GM18867 (cell line): ENCODE measurements at regions not wholly inside any gene's neighbourhood (a gene's known extent, or its start where the extent isn't known, plus 50 kb on each side); places are given as distances from the start of the nearest gene placed in this dataset.

Source experiments
- ATAC-seq: cut with Tn5 transposase; IDR thresholded peaks from one replicate; pipeline ENCODE4 v1.9.1; 2021; ENCODE audit warnings: mild to moderate bottlenecking, moderate library complexity; ENCODE audit not compliant: unreplicated experiment

DNA sequence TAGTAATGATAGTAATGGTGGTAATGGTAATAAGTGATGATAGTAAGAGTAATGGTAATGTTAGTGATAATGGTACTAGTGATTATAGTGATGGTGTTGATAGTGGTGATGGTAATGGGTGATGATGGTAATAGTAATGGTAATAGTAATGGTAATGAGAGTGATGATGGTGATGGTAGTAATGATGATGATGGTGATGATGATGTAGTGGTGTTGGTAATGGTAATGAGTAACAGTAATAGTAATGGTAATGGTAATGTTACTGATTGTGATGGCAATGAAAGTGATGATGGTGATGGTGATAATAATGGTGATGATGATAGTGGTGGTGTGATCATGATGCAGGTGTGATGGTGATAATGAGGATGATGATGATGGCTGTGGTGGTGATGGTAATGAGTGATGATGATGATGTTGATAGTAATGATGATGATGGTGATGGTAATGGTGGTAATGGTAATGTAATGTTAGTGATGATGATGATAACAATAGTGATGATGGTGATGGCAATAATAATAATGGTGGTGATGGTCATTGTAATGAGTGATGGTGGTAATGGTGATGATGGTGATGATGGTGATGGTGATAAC is 235.0 kb downstream of the MATN1 start:
- no peak for ATAC-seq

DNA sequence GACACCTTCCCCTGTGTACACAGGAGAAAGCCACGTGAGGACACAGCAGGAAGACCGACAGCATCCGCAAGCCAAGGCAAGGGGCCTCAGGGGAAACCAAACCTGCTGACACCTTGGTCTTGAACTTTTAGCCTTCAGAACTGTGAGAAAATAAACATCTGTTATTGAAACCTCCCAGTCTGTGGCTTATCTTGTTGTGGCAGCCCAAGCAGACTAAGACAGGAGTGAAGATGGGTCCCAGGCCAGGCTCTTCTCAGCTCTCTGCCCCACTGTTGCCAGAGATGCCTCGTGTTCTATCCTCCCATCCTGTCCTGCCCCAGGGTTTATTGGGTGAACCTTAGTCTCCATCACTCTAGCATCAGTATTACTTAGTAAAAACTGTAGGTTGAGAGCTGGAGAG is 236.3 kb downstream of the MATN1 start:
- no peak for ATAC-seq

DNA sequence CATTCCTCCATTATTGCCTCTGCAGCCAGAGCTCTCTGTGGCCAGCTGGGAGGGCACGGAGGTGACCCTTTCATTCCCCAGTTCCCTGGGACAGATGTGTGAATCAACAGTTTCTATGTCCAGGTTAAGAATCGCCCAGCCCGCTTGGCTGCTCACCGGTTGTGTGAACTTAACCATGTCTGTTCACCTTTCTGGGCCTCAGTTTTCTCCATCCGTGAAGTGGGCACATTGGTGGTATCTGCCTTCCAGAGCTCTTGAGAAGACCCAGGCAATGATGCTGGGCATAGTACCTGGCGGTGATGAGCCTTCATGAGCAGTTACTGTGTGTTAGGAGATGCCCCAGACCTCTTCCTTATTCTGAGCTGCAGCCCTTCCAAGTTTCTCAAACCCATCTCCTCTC is 238.3 kb downstream of the MATN1 start:
- ATAC-seq, result no peak

DNA sequence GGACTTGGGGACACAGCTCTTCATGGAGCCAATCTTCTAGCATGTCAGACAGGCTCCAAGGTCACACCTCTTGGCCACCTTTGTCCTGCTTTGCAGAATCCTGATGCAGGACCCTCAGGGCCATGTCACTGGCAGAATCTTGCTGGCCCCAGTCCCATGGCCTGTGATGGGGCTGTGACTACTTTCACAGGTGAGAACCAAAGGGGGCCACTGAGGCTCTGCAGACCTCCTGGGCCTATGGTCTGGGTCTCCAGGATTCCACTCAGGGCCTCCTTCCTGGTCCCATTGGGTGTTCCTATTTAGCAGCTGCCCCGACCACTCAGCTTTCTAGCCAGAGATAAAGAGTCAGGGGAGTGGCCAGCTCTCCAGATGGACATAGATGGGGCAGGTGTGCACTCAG is 238.7 kb downstream of the MATN1 start:
- no peak for ATAC-seq

DNA sequence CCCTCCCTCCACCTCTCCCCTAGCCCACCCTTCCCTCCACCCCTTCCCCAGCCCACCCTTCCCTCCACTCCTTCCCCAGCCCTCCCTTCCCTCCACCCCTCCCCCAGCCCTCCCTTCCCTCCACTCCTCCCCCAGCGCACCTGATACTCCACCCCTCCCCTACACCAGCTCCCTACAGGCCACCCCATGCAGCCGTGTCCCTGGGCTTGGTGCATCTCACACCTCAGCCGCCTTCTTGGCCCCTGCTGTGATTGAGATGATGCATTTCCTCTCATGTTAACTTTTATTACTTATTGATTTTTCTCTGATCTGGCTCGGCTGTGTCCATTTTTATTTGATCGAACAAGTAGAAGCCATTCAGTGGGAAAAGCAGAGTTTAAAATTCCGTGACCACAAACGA is 243.8 kb downstream of the MATN1 start:
- no peak for ATAC-seq

DNA sequence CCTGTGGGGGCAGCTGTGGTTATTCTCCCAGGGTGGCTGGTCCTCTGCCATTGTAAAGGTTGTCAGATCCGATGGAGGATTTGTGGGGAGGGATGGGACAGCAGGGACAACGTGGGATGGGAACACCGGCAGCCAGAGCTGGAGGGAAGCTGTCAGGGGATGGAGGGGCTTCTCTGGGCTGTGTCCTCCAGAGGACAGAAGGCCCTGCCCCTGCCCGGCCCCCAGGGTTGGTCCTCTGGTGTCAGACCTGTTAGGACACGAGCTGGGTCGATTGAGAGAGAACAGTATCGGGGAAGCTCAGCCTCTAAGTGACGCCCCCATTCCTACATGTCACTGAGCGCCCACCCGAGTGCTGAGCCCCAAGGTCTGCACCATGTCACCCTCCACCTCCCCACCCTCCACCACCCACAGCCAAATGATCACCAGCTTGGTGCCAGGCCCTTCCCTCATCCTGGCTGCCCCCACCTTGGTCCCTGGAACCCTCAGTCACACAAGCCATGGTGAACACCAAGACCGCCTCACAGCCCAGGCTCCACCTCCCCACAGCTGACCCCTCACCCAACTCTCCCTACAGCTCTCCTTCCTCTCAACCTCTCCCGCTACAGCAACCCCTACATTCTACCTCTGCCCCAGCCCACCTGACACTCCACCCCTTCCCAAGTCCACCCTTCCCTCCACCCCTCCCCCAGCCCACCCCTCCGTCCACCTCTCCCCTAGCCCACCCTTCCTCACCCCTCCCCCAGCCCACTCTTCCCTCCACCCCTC is 244.4 kb downstream of the MATN1 start:
- no peak for ATAC-seq

DNA sequence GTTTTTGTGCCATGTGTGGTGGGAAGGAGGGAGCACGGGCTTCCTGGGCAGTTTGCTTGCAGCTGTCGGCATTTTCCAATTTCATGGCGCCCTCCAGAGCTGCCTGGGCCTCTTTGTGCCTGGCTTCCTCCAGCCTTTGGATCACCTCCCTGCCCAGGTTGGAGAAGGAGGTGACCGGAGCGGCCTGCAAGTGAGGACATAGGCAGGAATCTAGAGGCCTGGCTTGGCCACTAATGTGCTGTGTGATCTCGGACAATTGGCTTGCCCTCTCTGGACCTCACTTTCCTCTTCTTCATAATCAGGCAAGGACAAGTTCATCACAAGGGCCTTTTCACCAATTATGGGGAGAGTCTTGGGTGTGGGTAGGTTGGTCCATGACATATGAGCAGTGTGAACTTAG is 245.1 kb downstream of the MATN1 start:
- no peak for ATAC-seq

DNA sequence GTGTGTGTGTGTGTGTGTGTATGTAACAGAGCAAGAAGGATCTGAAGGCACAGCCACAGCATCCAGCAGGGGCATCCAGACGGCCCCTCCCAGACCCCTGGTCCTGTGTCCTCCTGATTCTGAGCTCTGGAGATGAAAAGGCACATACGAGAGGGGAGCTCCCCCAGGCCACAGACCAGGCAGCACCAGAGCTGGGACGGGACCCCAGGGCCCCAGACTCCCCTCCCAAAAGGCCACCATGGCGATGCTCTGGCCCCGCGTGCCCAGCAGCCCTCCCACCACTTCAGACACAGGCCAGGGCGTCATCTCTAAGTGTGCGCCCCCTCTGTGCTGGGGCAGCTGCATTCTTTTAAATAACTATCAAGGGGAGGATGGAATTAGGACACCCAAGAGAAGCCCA is 245.8 kb downstream of the MATN1 start:
- no peak for ATAC-seq

DNA sequence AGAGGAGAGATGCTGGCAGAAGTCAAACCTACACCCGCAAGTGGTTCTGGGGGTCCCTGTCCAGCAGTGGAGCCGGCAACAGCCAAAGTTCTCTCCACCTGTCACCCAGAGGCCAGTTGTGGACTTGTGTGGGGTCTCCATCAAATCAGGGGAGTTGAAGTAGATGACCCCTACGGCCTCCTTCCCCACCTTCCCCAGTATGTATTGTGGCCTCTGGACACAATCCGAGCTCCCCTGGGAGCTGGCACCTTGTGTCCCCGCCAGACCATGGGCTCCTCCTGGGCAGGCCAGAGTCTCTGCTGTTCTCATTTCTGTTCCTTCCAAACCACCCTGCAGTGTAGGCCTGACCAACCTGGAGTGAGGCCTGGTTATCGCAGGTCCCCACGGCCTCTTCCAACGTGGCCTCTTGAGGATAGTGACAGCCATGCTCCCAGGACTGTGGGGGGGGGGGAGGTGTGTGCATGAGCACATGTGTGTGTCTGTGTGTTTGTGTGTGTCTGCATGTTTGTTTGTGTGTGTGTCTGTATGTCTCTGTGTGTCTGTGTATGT is 246.4 kb downstream of the MATN1 start:
- ATAC-seq, result no peak

DNA sequence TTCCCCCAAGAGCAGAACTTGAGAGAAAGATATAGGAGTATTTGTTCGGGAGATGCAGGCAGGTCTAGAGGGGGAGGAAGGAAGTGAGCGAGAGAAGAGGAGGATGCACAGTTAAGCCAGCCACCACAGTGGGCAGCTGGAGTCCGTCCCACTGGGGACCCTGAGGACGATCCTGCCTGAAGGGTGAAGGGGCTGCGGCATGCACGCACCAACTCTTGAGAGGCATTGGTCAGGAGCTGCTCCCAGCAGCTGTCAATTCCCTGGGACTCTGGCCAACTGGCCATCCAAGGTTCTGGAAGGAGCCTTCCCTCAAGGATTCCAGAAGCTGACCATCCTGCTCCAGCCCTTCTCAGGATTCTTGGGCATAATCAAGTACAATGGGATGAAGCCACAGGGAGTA is 246.9 kb downstream of the MATN1 start:
- ATAC-seq, result no peak

DNA sequence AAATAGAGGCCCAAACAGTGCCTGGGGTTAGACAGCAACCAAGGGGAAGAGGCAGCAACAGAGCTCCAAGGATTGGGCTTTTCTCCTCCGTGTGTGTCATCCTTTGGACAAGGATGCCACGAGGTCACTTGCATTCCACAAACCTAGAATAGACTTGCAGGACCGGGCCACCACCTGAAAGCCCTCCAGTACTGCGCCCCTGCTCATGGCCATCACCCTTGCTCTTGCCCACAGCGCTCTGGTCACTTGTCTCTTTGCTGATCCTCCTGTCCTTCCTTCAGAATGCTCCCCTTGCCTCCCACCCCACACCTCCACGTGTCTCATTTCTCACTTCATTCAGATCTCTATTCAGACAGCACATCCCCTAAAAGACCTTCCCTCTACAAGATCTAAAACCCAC is 247.4 kb downstream of the MATN1 start:
- ATAC-seq, result no peak

DNA sequence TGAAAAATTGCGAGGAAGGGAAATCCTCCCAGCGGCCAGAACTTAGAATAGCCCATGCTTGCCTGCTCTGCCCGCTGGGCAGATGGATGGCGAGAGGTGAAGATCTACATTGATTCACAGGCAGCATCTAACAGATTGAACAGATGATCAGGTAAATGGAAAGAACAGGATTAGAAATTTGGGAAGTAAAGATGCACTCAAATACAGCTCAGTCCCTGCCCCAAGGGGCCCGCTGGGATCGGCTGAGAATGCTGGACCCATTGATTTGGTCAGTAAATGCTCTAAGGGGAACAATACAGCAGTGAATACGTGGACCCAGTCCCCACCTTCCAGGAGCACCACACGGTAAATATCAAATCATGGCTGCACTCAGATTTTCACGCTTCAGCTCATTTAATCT is 248.2 kb downstream of the MATN1 start:
- no peak for ATAC-seq

DNA sequence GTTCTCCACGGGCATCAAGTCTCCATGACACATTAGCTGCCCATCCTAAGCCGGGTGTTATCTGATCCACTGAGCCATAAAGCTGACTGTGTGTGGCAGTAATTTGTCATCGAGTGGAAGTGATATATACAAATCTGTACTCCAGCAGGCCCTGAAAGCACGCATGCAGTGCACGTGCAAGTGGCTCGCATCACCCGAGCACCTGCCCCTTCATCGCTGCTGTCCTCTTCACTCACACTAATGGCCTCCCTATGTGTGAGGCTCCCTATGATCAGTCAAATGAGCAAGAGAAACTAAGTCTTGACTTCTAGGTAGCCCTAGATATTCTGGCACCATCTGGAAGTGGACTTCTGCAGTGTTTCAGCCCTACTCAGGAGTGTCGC is 248.6 kb downstream of the MATN1 start:
- no peak for ATAC-seq

DNA sequence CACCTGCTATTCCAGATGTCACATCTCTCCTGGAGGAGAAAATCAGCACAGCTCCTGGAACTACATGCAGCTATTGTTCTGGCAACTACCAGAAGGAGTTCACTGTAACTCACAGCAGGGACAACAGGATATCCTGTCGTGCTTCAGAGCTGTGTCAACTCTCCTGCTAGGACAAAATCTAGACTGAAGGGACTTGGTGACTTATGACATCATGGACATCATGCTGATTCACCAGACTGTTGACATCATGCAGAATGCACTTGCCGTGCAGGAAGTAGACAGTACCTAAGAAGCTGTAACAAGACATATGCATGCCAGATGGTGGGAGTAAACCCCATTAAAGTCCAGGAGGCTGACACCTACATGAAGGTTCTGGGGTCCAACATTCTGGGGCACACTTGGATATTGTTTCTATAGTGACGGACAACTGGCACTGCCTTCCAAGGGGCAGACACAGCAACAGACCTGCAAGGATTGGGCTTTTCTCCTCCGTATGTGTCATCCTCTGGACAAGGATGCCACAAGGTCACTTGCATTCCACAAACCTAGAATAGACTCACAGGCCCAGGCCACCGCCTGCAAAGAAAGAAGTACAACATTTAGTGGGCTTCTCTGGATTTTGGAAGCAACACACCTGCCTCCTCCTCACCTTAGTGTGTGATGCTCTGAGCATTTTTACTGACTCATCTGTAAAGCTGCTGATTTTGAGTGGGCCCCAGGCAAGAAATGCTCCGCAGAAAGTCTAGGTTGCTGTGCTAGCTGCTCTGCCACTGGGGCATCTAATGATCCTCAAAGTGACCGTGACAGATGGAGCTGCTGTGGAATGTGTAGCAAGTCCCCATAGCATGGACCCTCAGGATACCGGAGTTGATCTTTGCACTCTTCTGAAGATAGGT is 249.2 kb downstream of the MATN1 start:
- no peak for ATAC-seq

DNA sequence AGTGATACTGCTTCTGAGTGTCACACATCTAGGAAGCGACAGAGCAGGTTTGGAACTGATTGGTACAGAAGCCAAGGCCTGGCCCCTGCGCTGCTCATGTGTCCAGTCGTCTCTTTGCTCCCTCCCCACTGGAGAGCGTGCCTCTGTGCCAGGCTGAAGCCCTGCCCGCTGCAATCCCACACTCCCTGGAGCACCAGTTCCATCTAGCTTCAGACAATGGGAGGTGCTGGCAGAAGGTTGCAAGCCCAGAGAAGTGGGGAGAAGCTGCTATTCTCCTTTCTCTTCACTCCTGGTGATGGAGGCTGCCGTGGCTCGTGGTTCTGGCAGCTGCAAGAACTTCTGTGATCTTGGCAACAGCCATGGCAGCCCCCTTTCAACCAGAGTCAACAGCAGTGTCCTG is 250.9 kb downstream of the MATN1 start:
- no peak for ATAC-seq

DNA sequence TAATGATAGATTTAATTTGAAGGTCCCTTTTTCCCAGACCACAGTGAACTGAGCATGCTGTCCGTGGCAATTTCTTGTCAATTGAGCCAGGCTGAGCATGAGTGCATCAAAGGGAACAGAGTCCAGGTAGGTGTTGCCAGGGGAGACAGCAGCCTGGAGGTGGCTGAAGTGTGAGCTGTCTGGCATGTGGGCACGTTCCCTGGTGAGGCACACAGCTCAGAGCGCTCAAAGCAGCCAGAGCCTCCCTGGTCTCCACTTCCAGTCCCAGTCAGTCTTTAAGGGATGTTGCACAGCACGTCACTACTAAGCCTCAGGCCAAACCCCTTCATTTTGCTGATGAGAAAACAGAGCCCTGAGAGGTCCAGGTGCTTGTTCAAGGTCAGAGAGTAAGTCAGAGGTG is 251.4 kb downstream of the MATN1 start:
- no peak for ATAC-seq

DNA sequence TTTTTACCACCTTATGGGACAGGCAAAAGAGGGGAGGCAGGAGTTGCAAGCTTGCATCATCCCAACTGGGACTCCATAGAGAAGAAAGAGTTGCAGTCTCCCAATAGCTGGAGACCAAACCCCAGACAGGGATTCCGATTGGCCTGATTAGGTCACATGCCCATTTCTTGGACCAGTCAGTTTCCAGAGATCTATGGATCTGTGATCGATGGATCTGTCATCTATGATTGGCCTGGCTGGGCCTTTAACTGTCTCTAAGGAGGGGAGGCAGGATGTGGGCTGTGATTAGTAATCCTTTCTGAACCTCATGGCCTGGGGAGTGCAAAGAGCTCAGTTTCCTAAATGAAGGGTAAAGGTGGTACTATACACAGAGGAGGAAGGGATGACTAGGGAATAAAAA is 252.1 kb downstream of the MATN1 start:
- no peak for ATAC-seq

DNA sequence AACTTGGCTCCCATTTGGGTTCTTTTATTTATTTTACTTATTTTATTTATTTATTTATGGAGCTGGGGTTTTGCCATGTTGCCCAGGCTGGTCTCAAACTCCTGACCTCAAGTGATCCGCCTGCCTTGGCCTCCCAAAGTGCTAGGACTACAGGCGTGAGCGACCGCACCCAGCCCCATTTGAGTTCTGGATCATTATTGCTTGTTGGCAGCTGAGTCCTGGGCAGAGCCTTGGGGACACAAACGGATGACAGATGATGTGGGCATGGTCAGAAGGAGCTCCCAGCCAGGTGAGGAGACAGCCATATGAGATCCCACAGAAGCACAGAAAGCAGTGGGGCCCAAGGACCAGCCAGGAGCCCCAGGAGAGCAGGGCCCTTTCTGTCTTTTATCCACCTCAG is 254.0 kb downstream of the MATN1 start:
- no peak for ATAC-seq

DNA sequence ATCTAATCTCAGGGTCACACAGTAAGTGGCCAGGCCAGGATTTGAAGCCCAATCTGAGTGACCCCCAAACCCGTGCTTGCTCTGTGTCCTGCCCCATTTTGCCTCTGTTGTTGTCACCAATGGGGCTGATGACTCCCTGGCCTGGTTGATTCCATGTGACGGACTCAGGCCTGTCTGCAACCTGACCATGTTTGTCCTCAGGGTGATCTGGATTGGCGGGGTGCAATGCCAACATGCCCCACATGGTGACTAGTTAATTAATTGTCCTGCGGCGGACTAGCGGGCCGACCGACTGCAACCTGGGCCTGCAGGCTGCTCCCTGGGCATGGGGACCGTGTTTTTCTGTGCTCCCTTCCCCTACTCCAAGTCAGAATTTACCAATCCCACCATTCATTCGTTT is 256.3 kb downstream of the MATN1 start:
- ATAC-seq, result no peak

DNA sequence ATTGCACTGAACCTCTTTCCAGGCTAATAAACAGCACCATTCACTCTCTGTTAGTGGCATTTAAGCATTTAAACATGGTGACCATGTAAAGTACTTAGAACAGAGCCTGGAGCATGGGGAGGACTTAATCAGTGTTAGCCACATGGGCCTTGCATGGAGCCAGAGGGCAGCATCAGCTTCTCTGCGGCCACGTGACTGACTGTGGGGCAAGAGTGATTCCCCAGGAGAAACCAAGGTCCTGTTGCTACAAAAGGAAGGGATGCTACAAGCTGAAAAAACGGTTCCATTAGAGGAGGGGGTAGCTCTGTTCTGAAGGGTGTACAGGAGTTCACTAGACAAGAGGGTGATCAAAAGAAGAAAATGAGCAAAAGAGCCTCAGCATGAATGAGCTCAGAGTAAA is 256.8 kb downstream of the MATN1 start:
- ATAC-seq, result no peak

DNA sequence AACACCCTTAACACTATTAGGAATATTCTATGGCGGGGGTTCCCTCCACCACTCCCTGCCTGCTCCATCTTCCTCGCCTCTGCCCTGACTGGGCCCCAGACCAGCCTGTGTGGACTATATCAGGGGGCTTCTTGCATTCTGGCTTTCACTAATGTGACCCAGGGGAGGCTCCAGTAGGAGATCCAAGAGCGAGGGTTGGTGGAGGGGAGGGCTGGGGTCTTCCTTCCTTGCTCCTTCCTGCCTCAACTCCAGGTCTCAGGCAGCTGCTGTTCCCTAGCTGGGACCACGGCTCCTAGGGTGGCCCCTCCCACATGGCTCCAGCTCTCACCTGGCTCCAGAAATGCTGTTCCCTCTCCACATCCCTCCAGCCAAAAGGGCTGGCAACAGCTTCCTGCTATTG is 257.4 kb downstream of the MATN1 start:
- ATAC-seq, result no peak

DNA sequence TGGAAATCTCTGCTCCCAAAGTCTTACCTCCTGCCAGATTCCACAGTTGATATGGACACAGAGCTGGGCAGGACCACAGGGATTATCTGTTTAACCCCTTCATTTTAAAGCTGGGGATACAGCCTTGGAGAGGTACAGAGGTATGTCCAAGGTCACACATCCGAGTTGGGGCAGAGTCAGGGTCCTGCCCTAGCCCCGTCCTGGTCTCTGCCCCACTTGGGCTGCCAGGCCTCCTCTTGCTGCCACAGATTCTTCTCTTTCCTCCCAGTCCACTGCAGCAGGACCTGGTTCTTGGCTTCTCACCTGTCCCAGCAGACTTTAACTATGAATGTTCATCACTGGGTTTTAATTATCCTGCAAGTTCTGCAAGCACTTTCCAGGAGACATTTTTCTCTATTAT is 258.3 kb downstream of the MATN1 start:
- no peak for ATAC-seq
